ENCODE measurements at regions not wholly inside any gene's neighbourhood (a gene's known extent, or its start where the extent isn't known, plus 50 kb on each side); places are given as distances from the start of the nearest gene placed in this dataset.

- TF ChIP-seq, protein P1, sequence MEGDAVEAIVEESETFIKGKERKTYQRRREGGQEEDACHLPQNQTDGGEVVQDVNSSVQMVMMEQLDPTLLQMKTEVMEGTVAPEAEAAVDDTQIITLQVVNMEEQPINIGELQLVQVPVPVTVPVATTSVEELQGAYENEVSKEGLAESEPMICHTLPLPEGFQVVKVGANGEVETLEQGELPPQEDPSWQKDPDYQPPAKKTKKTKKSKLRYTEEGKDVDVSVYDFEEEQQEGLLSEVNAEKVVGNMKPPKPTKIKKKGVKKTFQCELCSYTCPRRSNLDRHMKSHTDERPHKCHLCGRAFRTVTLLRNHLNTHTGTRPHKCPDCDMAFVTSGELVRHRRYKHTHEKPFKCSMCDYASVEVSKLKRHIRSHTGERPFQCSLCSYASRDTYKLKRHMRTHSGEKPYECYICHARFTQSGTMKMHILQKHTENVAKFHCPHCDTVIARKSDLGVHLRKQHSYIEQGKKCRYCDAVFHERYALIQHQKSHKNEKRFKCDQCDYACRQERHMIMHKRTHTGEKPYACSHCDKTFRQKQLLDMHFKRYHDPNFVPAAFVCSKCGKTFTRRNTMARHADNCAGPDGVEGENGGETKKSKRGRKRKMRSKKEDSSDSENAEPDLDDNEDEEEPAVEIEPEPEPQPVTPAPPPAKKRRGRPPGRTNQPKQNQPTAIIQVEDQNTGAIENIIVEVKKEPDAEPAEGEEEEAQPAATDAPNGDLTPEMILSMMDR (IDR thresholded peaks at IDR 0.05) = no peak
- TF ChIP-seq POLR2A (IDR thresholded peaks at IDR 0.05) = no peak
These were observed 167.3 kb downstream of the SEC61B start for GRCh38 chr9:99389087-99390033.

Data from uterus (tissue), 2 donors.